HG03469 (cell line): ENCODE measurements at regions not wholly inside any gene's neighbourhood (a gene's known extent, or its start where the extent isn't known, plus 50 kb on each side); places are given as distances from the start of the nearest gene placed in this dataset.

Experiments used
- ATAC-seq: cut with Tn5 transposase; IDR thresholded peaks from one replicate; pipeline ENCODE4 v1.9.1; 2021; ENCODE audit warnings: mild to moderate bottlenecking, moderate library complexity, moderate number of reproducible peaks; ENCODE audit not compliant: unreplicated experiment

DNA sequence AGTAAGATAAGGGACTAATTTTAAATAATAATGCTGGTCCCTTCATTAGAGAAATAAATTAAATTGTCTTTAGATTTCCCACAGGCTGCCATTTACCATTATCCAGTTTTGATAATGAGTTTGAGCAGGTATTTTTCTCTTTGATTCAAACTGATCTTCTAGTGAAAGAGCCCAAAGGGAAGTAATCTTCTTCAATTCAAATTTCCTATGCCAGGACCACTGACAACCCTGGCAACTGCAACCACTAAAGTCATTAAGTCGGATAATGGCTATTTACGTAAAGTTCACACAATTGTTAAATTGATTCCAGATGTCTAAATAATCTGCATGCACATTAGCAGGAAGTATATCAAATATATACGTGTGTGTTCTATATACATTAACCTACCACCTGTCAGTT, 399.3 kb downstream of the PTPRC start:
- no peak for ATAC-seq

DNA sequence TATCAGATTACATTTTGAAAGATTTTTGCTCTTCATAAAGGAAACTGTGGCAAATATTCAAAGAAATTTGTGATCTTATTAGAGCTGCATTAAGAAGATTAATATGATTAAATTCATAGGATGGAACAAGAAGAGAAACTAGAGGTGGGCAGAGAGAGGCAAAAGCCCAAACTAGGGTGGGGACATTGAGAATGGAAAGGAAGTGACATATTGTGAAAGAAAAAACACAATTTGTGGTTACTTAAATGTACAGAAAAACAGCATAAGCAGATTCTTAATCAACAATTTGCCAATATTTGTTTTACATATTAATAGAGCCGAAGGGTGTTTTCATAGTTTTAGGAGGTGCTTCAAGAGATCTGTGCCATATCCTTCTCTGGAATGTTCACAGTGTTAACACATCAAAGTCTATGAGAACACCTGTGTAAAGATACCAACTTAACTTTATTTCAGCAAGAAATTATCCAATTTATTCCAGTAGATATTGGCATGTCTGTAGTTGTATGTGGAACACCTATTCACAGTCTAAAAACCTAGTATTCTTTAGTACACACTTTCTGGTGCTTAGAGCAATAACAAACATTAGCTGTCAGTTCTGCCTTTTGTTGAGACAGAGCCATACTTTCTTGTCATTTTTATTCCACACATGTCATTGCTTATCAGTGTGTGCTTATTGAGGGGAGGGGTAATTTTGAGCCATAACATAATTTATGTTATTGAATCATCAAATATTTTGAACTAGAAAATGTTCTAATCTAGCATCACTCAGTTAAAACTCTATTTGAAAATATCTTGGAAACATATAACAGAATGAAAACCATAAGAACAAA, 401.5 kb downstream of the PTPRC start:
- ATAC-seq = no peak

DNA sequence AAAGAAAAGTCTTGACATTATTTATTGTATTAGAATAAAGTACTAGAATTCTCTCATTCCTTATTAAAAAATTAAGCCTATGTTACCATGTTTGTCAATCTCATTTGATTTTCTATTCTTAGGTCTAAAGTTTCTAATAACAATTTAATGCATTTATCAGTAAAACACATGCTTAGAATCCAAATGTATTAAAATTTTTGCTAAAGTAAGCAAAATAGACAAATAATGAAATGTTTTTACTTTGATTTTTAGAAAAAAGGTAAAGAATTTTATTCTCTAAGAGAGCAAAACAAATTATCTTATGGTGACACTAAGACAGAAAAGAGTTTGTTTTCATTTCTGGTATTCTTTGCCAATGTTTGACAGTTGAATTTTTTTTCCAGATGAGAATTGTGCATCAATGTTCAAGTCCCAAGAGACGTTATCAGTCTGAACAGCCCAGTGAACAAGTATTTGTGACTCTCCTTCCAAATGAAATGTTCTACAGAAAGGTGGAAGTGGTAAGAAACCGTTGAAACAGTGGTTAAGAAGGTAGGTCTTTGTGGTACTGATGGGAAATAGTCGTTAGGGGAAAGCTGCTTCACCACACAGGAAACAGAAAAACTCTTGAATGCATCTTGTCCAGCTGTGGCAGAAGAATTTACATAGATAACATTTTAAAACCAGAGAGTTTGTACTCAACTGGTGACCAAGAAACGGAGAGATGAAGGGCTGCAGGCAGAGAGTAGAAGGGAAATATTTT, 402.5 kb downstream of the PTPRC start:
- ATAC-seq = peak; percentile 98

DNA sequence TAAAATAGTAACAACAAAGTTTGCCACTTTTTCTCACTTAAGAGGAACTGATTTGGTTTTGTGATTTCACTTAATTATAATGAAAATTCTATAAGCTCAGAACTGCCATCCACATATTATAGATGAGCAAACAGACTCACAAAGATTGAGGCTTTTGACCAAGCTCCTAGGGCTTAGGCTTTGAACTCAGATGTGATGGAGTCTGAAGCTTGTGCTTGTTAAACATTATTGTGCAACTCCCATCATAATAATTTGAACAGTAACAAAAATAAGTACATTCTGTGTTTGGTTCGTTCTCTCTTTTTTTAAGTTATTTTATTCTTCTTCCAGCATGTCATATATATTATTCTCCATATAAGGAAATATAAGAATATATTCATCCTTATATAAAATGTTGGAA, 403.4 kb downstream of the PTPRC start:
- no peak for ATAC-seq

DNA sequence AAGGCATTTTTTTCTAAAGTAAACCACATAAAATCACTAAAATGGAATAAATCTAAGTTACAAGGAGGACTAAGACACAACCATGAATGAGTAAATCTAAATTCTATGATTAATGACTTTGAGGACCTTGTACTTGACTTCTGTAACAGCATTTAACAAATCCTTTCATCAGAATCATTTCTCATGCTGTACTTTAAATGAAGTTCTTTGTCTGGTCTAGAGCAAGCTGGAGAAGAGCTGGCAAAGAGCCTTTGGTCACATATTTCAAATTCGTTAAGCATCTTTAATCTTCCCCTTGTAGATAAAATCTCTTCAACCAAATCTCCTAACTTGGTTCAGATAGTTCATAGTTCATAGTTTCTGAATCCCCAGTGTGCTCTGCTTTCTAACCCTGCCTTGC, 405.4 kb downstream of the PTPRC start:
- no peak for ATAC-seq

DNA sequence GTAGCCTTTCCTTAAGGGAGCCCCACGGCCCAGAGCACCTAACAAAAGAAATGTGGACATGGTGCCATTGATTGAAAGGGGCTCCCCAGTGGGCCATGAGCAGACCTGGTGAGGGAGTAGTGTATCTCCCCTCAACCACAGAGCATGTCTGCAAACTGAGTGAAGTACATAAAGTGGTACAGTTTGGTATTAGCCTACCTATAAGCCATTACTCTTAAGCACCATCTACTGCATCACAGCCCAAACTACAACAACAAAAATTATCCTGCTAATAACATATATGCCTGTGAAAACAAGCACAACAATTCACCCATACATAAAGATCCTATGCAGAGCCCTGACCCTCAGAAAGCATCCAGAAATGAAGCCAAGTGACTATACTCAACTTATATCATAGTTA, 407.8 kb downstream of the PTPRC start:
- no peak for ATAC-seq

DNA sequence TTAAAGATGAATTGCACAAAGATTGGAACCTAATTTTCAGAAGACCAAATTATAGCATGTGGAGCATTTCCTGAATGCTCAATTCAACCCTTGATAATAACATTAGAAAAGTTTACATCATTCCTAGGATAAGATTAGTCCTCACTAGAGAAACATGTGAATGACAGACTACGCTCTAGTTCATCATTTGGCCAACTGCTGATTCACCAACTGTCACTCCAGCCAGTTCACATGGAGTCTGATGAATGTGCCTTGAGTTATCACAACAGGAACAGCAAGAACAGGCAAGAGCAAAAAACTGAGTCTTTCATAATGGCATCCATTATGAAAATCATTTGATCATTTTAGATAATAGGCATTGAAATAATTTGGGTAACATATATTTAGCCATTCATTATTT, 415.9 kb downstream of the PTPRC start:
- no peak for ATAC-seq

DNA sequence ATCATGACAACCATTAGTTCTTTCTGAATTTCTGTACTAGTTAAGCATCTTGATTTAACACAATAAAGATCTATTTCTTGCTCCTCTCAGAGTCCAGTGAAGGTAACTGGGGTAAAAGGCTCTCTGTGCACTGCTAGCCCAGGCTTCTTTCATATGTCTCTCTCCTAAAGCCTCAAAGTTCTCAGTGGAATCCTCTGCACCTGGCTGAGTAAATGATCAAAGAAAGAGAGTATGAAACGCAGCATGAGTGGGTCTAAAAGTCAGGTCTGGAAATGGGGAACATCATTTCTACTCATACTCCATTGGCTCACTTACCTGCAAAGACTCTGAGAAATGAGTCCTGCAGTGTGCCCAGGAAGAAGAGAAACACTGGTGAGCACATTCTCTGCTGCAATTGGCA, 418.5 kb downstream of the PTPRC start:
- ATAC-seq = no peak

DNA sequence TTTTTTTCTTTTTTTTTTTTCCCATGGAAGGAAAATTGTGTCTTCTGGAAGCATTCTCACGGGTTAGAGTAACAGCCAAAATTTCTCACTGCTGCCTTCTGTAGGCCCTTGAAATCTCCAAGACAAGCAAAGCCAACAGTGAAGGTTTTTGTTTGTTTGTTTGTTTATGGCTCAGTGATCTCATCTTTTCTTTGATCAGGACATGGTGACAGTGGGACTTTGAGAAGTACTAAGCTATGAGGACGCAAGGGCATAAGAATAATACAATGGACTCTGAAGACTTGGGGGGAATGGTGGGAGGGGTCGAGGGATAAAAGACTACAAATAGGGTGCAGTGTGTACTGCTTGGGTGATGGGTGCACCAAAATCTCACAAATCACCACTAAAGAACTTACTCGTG, 419.4 kb downstream of the PTPRC start:
- ATAC-seq = no peak

DNA sequence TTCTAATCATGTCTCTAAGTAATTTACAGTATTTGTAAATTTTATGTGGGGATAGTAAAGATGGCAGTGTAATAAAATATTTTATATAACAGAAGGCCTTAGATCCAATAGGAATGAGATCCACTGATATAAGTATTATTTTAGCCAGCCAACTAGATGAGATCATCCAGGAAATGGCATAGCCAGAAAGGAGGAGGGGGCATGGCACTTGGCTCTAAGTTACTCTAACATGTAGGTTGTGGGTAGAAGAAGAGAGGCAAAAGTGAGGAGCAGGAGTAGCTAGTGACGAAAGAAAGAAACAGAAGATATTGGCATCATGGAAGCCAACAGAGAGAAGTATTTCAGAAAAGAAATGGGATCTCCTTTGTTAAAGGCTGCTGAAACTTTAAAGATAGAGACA, 426.1 kb downstream of the PTPRC start:
- no peak for ATAC-seq

DNA sequence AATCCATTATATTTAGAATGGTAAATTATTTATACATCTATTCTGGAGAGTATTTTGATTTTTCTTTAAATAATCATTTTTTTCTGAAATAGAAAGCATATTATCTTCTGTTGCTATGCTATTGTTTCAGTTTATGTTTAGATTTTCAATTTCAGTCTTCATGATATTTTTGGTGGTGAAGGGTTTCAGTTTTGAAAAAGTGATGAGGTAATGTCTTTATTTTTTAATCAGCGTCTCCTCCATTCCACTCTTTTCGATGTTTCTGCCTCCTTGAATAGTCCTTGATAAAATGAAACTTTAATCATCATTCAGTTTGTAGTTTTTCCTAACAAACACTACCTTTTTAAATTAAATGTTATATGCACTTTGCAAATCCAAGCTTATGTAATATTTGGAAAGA, 428.6 kb downstream of the PTPRC start:
- ATAC-seq = peak; percentile 89

DNA sequence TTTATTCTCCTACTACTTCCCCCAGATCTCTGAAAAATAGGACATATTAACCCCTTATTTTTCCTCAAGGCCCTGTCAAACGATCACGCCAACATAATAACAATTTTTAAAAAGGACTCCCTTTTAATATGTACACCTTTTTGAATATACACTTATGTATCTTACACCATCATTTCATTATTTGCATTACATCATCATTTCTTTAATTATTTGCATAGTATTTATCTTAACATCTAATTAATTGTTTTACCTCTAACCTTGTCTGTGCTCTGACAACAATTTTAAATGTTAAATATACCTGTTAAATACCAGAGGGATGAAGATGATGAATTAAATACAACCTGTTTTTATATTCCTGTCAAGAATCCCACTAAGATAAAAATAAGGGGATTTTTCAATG, 432.2 kb downstream of the PTPRC start:
- no peak for ATAC-seq

DNA sequence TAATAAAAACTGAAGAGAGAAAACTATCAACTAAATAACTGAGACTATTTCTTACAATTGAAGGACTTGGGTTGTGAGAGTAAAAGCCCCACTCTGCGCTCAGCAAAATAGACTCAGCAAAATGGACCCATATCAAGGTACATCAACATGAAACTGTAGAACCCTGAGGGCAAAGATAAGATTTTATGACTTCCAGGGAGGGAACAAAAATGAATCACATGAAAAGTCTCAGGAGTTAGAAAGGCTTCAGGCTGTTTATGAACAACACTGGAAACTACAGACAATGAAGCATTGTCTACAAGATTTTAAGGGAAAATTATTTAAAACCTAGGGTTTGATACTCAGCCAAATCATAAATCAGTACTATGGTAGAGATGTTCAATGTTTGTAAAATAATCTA, 434.3 kb downstream of the PTPRC start:
- no peak for ATAC-seq

DNA sequence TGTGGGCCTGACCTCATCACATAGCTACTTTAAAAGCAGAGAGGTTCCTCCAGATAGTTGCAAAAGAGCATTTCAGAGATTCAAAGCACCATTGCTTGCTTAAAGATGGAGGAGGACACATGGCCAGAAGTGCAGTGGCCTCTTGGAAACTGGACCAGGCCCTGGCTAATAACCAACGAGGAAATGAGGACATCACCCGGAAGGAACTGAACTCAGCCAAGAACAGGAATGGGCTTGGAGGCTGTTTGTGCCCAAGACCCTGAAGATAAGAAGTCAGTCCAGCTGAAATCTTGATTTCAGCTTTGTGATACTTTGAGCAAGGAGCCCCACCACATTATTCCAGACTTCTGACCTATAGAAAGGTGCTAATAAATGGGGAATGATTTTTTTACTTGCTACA, 437.0 kb downstream of the PTPRC start:
- no peak for ATAC-seq

DNA sequence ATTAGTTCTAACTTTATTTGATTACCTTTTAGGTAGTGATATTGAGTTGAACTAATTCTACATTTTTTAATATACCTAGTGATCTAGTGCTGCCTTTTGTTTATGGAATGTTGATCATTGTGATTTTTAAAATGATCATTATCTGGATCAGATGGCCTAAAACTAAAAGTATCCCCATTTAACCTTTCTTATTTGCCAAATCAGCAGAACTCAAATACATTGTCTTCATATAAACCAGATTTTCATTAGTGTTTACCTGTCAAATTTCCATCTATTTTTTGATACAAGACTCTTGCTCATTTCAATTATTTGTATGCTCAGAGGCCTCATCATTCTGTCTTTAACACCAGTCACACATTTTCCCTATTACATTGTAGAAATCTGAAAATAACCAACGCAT, 441.2 kb downstream of the PTPRC start:
- no peak for ATAC-seq

DNA sequence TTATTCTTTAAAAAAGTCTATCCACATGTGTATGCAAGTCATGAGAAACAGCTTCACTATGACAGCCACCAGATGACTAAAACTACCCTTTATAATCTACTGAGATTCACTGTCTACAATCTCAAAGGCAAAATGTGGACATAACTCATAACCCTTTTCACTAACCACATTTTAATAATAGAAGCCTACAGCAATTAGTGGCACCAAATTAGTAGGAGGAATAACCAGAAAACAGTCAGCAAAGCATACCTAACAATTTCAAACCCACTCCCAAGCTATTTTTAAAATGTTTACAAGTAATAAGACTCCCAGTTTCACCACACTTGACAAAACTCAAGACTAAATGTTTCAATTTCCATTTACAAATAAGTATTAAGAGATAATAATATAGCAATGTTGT, 442.9 kb downstream of the PTPRC start:
- peak; percentile 70 for ATAC-seq

DNA sequence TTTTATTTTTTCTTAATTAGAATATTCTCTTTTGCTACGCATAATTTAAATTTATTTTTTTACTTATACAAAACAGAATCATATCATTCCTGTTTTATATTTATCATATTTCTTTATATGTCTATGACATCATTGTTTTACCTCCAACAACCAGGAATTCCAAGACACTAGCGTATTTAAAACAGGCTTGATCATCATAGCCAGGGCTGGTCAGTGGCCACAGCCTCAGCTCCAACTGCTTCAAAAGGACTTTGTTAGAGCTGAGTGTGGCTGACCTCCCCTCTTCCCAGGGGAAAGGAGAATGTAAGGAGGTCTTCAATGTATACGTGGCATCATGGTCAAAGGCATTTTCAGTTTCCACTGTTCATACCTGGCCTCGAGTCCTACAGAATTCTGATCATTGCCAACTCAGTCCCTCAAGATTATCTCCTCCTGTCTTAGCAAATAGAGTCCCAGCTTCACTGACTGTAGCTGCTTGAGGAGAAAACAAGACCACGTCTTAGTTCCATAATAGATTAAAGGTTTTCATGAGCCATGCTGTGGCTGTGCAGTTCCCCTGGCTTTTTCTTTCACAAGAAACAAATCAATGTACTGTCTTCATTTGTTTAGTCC, 444.0 kb downstream of the PTPRC start:
- no peak for ATAC-seq

DNA sequence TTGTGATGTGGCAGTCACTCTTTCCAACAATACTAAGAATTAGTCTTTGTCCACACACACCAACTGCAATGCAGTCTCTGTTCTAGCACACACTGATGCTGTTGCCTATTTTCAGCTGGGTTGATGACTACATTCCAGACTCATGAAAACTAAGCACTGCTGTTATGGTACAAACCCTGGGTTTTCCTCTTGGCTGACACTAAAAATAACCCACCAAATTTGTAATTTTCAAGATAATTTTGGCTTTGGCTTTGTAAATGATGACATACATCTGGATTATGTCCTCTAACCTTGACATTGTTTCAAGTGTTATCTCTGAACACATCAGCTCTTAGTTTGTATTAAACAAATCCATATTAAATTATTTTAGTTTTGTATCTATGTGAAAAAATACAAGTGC, 444.8 kb downstream of the PTPRC start:
- no peak for ATAC-seq

DNA sequence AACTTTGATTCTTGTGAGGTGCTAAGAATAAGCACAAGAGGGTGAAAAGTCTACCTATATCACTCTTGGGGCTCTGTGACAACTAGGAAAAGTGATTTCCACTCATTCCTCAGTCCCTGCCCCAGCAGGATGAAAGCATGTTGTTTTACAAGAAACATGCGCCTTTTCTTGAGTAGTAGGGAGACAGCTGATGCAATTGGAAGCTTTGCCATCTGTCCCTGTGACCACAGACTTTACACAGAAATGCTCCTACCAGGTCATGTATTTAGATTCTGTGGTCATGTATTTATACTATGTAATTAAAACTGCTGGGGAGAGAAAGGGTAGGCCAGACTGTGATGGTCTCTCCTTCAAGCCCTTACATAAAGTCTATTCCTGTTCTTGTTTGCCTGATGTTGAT, 445.5 kb downstream of the PTPRC start:
- ATAC-seq = no peak

DNA sequence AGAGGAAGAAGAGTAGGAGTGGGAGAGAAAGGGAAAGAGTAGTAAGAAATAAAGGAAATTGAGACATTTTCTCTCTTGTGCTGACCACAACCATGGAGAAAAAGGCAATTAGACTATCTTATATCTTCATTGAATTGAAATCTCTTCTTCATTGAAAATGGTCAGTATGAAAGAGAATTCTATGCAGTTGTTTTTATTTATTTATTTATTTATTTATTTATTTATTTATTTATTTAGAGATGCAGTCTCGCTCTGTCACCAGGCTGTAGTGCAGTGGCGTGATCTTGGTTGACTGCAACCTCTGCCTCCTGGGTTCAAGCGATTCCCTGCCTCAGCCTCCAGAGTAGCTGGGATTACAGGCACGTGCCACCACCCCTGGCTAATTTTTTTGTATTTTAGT, 447.1 kb downstream of the PTPRC start:
- ATAC-seq = no peak

DNA sequence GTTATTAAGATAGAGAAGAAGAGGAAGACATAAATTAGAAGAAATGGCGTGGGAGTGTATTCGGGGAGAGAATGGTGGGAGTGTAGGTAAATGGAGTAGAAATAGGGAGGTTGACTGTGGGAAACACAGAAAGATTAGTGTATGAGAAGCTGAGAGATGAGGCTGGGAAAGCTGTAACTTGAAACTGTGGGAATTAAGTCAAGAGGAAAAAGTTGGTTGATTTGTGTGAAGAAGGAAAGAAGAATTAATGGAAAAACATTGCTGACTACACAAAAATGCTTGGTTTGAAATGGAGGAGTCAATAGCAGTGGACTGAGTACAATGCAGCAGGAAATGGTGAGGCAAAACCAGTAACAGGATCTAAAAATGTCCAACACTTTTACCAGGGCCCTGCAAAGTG, 448.3 kb downstream of the PTPRC start:
- no peak for ATAC-seq
